Neural crest cell (in vitro differentiated cells): ENCODE measurements at regions not wholly inside any gene's neighbourhood (a gene's known extent, or its start where the extent isn't known, plus 50 kb on each side); places are given as distances from the start of the nearest gene placed in this dataset.

Experiments
- DNase-seq: peaks from one replicate; pipeline ENCODE4 v3.0.0; 2021; ENCODE audit warnings: low read depth, mixed read lengths, low spot score
- H3K27ac Mint-ChIP-seq: one replicate; pipeline ENCODE4 v1.8.0; 2021; ENCODE audit warnings: mild to moderate bottlenecking, mixed read lengths; ENCODE audit not compliant: unreplicated experiment
- H3K27me3 Mint-ChIP-seq: 2 replicates; pipeline ENCODE4 v1.8.0; 2021; ENCODE audit warnings: low read depth, mild to moderate bottlenecking, mixed read lengths
- H3K36me3 Mint-ChIP-seq: 2 replicates; pipeline ENCODE4 v1.8.0; 2021; ENCODE audit warnings: low read depth, mild to moderate bottlenecking, mixed read lengths
- H3K4me1 Mint-ChIP-seq: 2 replicates; pipeline ENCODE4 v1.8.0; 2021; ENCODE audit warnings: mixed read lengths
- H3K4me3 Mint-ChIP-seq: one replicate; pipeline ENCODE4 v1.8.0; 2021; ENCODE audit warnings: mild to moderate bottlenecking, mixed read lengths
- H3K9me3 Mint-ChIP-seq: 2 replicates; pipeline ENCODE4 v1.8.0; 2021; ENCODE audit warnings: mixed read lengths
- TF ChIP-seq, protein P1 (sequence below): fragments of 200-600 bp; sonication (generic); conservative IDR thresholded peaks from 2 replicates; pipeline ENCODE4 v1.5.0; 2021; ENCODE audit warnings: antibody characterized with exemption, mild to moderate bottlenecking

DNA sequence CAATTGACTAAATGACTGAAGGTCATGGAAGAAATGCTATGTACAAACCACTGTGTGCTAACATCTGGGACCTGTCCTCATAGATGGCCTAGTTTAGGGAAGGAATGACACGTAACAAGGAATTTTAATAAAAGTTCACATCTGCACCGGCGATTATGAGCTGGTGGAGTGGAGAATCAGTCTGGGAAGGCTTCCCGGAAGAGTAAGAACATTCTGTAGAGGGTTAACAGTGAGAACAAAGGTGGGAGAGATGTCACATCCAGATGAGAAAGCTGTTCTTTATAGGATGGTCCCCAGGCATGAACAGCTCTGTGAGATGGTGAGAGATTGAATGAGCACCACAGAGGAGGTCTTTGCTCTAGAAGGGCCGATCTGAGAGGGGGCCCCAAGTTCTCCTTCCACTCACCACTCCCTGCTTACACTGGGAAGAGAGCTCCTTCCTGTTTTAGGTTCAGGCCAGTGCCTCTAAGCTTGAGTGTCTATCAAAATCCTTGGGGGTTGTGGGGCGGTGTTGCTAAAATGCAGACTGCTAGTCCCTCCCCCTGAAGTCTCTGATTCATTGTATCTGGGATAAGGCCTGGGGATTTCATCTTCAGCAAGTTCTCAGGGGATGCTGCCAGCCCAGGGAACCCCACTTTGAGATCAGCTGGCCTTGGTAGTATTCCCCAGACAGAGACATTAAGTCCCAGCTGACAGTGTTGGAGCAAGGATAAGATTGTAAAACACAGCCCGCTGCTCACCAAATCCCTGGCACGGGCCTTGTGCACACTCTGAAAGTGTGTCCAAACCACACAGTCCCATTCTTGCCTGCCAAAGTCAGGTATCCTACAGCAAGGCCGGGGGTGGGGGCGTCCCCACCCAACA, 294.7 kb upstream of the MAF start:
- no peak for DNase-seq
- H3K4me1 Mint-ChIP-seq, result peaks cover 5% of the 10 kb centered on the region
- TF ChIP-seq, protein P1, sequence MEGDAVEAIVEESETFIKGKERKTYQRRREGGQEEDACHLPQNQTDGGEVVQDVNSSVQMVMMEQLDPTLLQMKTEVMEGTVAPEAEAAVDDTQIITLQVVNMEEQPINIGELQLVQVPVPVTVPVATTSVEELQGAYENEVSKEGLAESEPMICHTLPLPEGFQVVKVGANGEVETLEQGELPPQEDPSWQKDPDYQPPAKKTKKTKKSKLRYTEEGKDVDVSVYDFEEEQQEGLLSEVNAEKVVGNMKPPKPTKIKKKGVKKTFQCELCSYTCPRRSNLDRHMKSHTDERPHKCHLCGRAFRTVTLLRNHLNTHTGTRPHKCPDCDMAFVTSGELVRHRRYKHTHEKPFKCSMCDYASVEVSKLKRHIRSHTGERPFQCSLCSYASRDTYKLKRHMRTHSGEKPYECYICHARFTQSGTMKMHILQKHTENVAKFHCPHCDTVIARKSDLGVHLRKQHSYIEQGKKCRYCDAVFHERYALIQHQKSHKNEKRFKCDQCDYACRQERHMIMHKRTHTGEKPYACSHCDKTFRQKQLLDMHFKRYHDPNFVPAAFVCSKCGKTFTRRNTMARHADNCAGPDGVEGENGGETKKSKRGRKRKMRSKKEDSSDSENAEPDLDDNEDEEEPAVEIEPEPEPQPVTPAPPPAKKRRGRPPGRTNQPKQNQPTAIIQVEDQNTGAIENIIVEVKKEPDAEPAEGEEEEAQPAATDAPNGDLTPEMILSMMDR, result no peak
- no peak overlapping the region for H3K4me3 Mint-ChIP-seq
- no peaks in the 10 kb centered on the region for H3K27me3 Mint-ChIP-seq
- no peaks in the 10 kb centered on the region for H3K9me3 Mint-ChIP-seq
- no peak overlapping the region for H3K27ac Mint-ChIP-seq
- no peaks in the 10 kb centered on the region for H3K36me3 Mint-ChIP-seq

DNA sequence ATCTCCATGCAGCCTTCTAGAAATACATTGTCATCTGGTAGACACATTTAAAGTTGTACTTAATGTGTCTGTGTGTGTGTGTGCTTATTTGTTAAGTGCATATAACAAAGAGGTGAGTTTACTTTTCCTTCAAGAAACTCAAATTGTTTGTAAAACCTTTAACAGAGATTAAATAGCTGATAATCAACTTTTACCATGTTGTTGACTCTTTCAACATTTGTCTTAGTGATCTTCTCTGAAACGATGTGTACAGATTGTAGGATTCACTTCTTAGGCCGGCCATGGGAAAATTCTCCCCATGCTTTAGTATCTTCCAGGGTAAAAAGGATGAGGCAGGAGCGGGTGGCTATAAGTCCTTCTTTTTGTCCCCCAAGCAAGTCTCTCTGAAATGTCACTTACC, 292.9 kb upstream of the MAF start:
- no peak overlapping the region for H3K27ac Mint-ChIP-seq
- H3K4me3 Mint-ChIP-seq, result no peak overlapping the region
- no peaks in the 10 kb centered on the region for H3K36me3 Mint-ChIP-seq
- DNase-seq, result no peak
- TF ChIP-seq, protein P1, result no peak
- H3K9me3 Mint-ChIP-seq, result no peaks in the 10 kb centered on the region
- no peaks in the 10 kb centered on the region for H3K4me1 Mint-ChIP-seq
- no peaks in the 10 kb centered on the region for H3K27me3 Mint-ChIP-seq

DNA sequence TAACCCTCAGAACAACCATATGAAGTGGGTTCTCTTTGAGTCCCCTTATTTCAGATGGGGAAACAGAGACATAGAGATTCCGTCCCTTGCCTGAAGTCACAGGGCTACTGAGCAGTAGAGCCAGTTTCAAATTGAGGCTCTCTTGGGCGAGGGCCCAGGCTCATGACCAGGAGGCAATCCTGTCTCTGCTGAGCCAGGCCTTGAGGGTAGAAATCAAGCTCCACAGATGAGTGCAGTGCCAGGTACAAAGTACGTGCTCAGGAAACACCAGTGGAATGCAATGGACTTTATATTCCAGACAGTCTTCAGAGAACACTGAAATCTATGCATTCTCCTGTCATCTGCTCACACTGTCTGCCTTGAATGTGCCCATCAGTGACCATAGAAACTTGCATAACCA, 291.7 kb upstream of the MAF start:
- Mint-ChIP-seq H3K27me3 (no peaks in the 10 kb centered on the region), H3K36me3 (no peaks in the 10 kb centered on the region), H3K4me1 (no peaks in the 10 kb centered on the region), H3K9me3 (no peaks in the 10 kb centered on the region), H3K4me3 (no peak overlapping the region), H3K27ac (no peak overlapping the region)
- no peak for DNase-seq
- TF ChIP-seq, protein P1, result no peak

DNA sequence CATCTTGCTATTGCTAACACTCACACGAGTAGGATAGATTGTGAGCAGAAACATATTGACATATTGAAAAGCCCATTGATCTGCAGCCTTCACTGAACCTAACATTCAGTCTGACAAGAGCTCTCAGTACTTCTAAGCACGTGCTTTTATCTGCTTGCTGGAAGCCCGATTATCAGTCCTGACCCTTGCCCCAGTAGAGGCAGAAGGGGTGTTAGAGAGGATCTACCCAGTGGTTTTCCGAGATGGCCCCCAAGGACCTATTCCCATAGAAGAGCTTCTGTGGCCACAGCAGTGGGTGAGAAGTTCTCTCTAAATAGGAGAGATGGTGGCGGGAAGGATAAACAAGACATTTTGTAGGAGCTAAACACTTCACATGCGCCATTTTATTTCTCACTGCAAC, 290.9 kb upstream of the MAF start:
- H3K27ac Mint-ChIP-seq, result no peak overlapping the region
- peaks cover 2% of the 10 kb centered on the region for H3K9me3 Mint-ChIP-seq
- H3K27me3 Mint-ChIP-seq, result no peaks in the 10 kb centered on the region
- no peaks in the 10 kb centered on the region for H3K4me1 Mint-ChIP-seq
- TF ChIP-seq, protein P1, result no peak
- no peak overlapping the region for H3K4me3 Mint-ChIP-seq
- no peaks in the 10 kb centered on the region for H3K36me3 Mint-ChIP-seq
- DNase-seq, result no peak

DNA sequence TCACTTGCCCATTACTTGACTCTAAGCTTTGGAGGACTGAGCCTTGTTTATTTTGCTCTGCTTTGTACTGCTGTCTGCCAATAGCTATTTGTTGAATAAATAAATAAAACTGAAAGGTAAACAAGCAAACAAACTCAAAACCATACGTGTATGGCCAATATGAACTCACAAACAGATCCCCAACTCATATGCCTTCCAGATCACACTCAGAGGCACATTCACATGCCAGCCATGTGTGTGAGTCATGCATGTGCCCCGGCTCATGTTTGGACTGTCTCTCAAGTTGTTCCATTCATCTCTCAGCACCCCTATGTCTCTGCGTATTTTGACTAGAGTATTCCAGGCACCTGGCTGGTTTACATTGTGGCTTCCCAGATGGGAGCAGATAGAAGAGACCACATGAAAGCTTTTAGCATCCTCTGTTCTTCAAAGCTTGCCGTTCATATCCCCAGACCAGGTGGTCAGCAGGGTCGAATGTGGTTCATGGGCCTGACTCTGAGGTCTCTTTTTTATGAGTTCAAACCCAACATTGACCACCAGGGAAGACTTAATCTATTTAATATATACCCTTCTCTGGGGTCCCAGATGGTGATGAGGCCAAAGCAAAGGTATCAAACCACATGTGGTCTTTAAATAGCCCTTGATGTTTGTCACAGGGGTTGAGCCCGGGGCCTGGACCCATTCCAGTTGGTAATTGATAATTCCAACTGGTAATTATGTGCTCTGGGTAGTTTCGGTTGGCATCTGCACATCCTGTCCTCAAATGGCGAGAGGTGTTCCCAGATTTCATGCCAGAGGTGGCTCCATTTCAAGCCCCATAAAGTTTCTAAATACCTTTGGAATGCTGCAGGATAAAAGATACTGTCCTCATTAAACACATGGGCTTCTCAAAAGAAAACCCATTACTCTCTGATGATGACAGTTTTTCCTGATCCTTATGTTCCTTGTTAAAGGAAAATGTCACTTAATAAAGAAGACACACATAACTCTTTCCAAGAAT, 287.3 kb upstream of the MAF start:
- H3K27ac Mint-ChIP-seq, result no peak overlapping the region
- no peaks in the 10 kb centered on the region for H3K4me1 Mint-ChIP-seq
- no peak overlapping the region for H3K4me3 Mint-ChIP-seq
- DNase-seq, result no peak
- H3K36me3 Mint-ChIP-seq, result no peaks in the 10 kb centered on the region
- TF ChIP-seq, protein P1, result no peak
- peaks cover 2% of the 10 kb centered on the region for H3K9me3 Mint-ChIP-seq
- no peaks in the 10 kb centered on the region for H3K27me3 Mint-ChIP-seq
